Heart left ventricle (tissue), 16 donors: ENCODE measurements at regions not wholly inside any gene's neighbourhood (a gene's known extent, or its start where the extent isn't known, plus 50 kb on each side); places are given as distances from the start of the nearest gene placed in this dataset.

ENCODE experiments used
- ATAC-seq, 4 donors: fragments of 200-7000 bp; cut with Tn5 transposase; one replicate each; pipeline ENCODE4 v1.9.1; 2020 to 2022; ENCODE audit warnings: moderate library complexity in 4 of 4, mild to moderate bottlenecking in 3 of 4, moderate number of reproducible peaks in 1 of 4
- DNase-seq, 5 donors: peaks; one replicate each; pipeline ENCODE4 v3.0.0-alpha.2; 2020
- H3K27ac ChIP-seq, 12 donors: fragments of 200-600 bp; sonication (generic) in 4 of 12; one replicate each; pipeline versions ENCODE4 v1.5.0 to v1.8.0; 2016 to 2022; ENCODE audit warnings: mild to moderate bottlenecking in 2 of 12
- H3K27me3 ChIP-seq, 9 donors: fragments of 200-600 bp; sonication (generic) in 2 of 9; one replicate each; pipeline versions ENCODE4 v1.5.1 to v1.8.0; 2016 to 2022; ENCODE audit warnings: mild to moderate bottlenecking in 3 of 9
- H3K36me3 ChIP-seq, 9 donors: fragments of 200-600 bp; sonication (generic) in 2 of 9; one replicate each; pipeline versions ENCODE4 v1.5.0 to v1.8.0; 2018 to 2022; ENCODE audit warnings: mild to moderate bottlenecking in 2 of 9
- H3K4me1 ChIP-seq, 12 donors: fragments of 200-600 bp; sonication (generic) in 4 of 12; one replicate each; pipeline versions ENCODE4 v1.5.0 to v1.8.0; 2016 to 2022; ENCODE audit warnings: mild to moderate bottlenecking in 3 of 12
- H3K4me3 ChIP-seq, 12 donors: fragments of 200-600 bp; sonication (generic) in 4 of 12; one replicate each; pipeline versions ENCODE4 v1.5.0 to v1.8.0; 2017 to 2022; ENCODE audit warnings: mild to moderate bottlenecking in 9 of 12, moderate library complexity in 4 of 12
- H3K9me3 ChIP-seq, 12 donors: fragments of 200-600 bp; sonication (generic) in 4 of 12; one replicate each; pipeline versions ENCODE4 v1.5.0 to v1.8.0; 2016 to 2022; ENCODE audit warnings: mild to moderate bottlenecking in 1 of 12
- POLR2A ChIP-seq, 2 donors: fragments of 450-650 bp; IDR thresholded peaks; one replicate each; pipeline ENCODE4 v1.6.1; 2017; ENCODE audit warnings: antibody characterized with exemption in 2 of 2, mild to moderate bottlenecking in 2 of 2, moderate library complexity in 2 of 2
- WGBS, 4 donors: extraction: QIAGEN DNeasy Blood & Tissue Kit in 2 of 4; methylation state at CpG; one replicate each; pipeline versions ENCODE4 v1.1.5 to v1.1.7; 2013 to 2018; 5-methylcytosine and 5-hydroxymethylcytosine counted together
- intact Hi-C, 10 donors: fragments of 100-400 bp; cut with DNase I; formaldehyde crosslinking; loops; one replicate each; pipeline versions ENCODE4 v1.11.1 to v1.14.2; 2022
- TF ChIP-seq, protein P1 (sequence below), 12 donors: fragments of 200-600 bp; sonication (generic) in 4 of 12; IDR thresholded peaks; one replicate each; pipeline versions ENCODE4 v1.5.0 to v1.8.0; 2018 to 2022; ENCODE audit warnings: antibody characterized with exemption in 12 of 12, mild to moderate bottlenecking in 5 of 12
- donor health status: ischemic (EF 13 %, LVEDD 7.1; RV severe dilation, severe dysfunction).
- donor health status: healthy with polysubstance abuse.
- donor health status: DM: no; HTN: yes; CAD: no.
- donor health status: DM: no; HTN: no; CAD: no.
- donor health status: ischemic (EF 25% LVEDD 6.9; RV normal size, moderate dysfunction).
- donor health status: ischemic (EF 25% LVEDD 5.7; RV mildly dilated, moderate dysfunction).
- donor health status: healthy.
- donor health status: DM: yes; HTN: yes; CAD: no.
- donor health status: ischemic (EF 35%, LVEDD 5.7; RV mildly dilated, moderate dysfunction).
- donor health status: nonischemic (EF 11% LVEDD 7.7; RV severe dilation, severe dysfunction).
- donor health status: DM: yes; HTN: yes; CAD: no.
- donor health status: PGD.
- donor health status: ischemic (EF 29% LVEDD 5.4; RV normal size, mild dysfunction).
- donor health status: nonischemic (EF 23%, LVEDD 6.1; RV moderate dilation, normal function).

DNA sequence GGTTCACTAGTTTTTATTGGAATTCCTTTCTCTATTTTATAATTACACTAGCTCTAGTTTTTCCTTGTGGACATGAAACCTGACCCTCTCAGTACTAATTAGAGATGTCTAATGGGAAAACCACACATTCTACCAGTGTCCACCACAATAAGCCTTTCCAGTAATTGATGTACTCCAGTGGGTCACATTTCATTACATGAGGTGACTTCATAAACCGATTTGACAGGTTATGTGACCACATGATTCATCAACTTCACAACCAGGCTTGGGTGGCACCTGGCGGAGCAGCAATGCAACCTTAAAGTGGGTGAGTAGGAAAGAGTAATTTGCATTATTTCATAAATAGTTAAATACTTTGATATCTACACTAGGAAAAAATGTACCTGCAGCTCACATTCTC, 284.2 kb upstream of the ADAMTS16 start:
- intact Hi-C loops, result no loop called here
- H3K36me3 ChIP-seq, result no peaks in the 10 kb centered on the region
- ATAC-seq (no peak), DNase-seq (no peak)
- TF ChIP-seq, protein P1, sequence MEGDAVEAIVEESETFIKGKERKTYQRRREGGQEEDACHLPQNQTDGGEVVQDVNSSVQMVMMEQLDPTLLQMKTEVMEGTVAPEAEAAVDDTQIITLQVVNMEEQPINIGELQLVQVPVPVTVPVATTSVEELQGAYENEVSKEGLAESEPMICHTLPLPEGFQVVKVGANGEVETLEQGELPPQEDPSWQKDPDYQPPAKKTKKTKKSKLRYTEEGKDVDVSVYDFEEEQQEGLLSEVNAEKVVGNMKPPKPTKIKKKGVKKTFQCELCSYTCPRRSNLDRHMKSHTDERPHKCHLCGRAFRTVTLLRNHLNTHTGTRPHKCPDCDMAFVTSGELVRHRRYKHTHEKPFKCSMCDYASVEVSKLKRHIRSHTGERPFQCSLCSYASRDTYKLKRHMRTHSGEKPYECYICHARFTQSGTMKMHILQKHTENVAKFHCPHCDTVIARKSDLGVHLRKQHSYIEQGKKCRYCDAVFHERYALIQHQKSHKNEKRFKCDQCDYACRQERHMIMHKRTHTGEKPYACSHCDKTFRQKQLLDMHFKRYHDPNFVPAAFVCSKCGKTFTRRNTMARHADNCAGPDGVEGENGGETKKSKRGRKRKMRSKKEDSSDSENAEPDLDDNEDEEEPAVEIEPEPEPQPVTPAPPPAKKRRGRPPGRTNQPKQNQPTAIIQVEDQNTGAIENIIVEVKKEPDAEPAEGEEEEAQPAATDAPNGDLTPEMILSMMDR (IDR thresholded peaks at IDR 0.05), result no peak
- TF ChIP-seq POLR2A (IDR thresholded peaks at IDR 0.05), result no peak
- H3K4me3 ChIP-seq, result no peak overlapping the region
- 87 to 91% (median 88%) methylated on average over 2 of the region's 2 CpGs for WGBS, 4 donors
- H3K27me3 ChIP-seq, result no peaks in the 10 kb centered on the region
- no peaks in the 10 kb centered on the region for H3K4me1 ChIP-seq
- H3K9me3 ChIP-seq, result no peaks in the 10 kb centered on the region
- no peak overlapping the region for H3K27ac ChIP-seq

DNA sequence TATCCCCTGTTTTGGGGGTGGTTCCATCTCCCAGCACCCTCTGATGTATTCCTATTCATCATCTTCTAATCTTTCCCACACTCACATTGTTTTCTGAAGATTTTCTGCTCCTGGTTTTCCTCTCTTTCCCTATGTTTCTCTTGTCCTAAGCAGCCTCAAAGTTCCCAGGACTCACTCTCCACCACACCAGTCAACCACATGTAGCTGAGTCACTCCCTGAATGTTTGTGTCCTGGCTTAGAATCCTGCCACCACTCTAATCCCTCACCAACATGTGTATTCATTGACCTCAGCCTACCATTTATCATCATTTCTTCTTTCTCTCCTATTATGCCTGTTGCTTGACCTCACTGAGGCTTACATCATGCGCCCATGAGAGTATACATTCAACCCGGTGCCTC, 282.4 kb upstream of the ADAMTS16 start:
- Histone ChIP-seq H3K9me3 (no peaks in the 10 kb centered on the region), H3K4me1 (no peaks in the 10 kb centered on the region), H3K4me3 (no peak overlapping the region), H3K27ac (no peak overlapping the region), H3K27me3 (no peaks in the 10 kb centered on the region), H3K36me3 (no peaks in the 10 kb centered on the region)
- DNase-seq, result no peak
- no peak for TF ChIP-seq POLR2A (IDR thresholded peaks at IDR 0.05)
- TF ChIP-seq, protein P1 (IDR thresholded peaks at IDR 0.05), result no peak
- intact Hi-C loops, result no loop called here
- WGBS, 4 donors, result 87 to 92% (median 90%) methylated on average over 2 of the region's 2 CpGs
- no peak for ATAC-seq

DNA sequence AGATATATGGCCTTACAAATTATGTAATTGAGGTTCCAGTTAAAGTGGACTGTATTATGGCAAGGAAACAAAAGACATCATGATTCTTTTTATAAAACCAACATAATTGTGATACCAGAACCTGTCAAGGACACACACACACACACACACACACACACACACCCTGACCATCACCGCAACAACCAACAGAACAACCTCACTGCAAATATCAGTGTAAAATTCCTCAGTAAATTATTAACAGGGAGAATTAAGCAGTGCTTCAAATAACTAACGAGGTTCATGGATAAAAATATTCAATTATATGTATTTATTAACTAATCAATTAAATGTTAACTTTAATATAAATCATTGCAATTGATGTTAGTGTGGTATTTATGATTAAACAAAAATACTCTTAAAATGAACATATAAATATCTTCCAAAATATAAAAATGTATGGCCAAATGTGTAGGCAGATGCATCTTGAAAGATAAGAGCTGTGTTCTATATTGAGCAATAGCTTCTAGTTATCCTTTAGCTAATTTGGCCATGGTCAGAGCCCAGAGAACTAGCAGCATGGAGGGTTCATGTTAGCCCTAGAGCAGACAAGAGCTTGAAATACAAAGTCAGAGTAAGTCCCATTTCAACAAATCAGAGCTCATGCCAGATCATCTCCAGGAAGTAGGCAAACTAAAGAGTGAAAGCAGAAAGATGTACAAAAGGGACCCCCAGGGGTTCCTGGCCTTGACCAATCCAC, 280.5 kb upstream of the ADAMTS16 start:
- intact Hi-C loops, result no loop called here
- no peak overlapping the region for H3K27ac ChIP-seq
- WGBS, 4 donors, result 80 to 90% (median 86%) methylated on average over 2 of the region's 2 CpGs
- H3K36me3 ChIP-seq, result no peaks in the 10 kb centered on the region
- no peaks in the 10 kb centered on the region for H3K9me3 ChIP-seq
- H3K27me3 ChIP-seq, result no peaks in the 10 kb centered on the region
- no peaks in the 10 kb centered on the region for H3K4me1 ChIP-seq
- ATAC-seq (no peak), DNase-seq (no peak)
- TF ChIP-seq, protein P1 (IDR thresholded peaks at IDR 0.05), result no peak
- TF ChIP-seq POLR2A (IDR thresholded peaks at IDR 0.05), result no peak
- H3K4me3 ChIP-seq, result no peak overlapping the region

GRCh38 chr5:4860631-4861030, 279.5 kb upstream of the ADAMTS16 start:
- no peak overlapping the region for H3K4me3 ChIP-seq
- no peak for ATAC-seq
- DNase-seq, result no peak
- TF ChIP-seq POLR2A (IDR thresholded peaks at IDR 0.05), result no peak
- TF ChIP-seq, protein P1 (IDR thresholded peaks at IDR 0.05), result no peak
- 42 to 51% (median 45%) methylated on average over 5 of the region's 5 CpGs for WGBS, 4 donors
- H3K4me1 ChIP-seq, result no peaks in the 10 kb centered on the region
- no peaks in the 10 kb centered on the region for H3K27me3 ChIP-seq
- H3K9me3 ChIP-seq, result no peaks in the 10 kb centered on the region
- no peaks in the 10 kb centered on the region for H3K36me3 ChIP-seq
- no peak overlapping the region for H3K27ac ChIP-seq
- intact Hi-C loops, result no loop called here
